Glutamatergic neuron (in vitro differentiated cells): ENCODE measurements at regions not wholly inside any gene's neighbourhood (a gene's known extent, or its start where the extent isn't known, plus 50 kb on each side); places are given as distances from the start of the nearest gene placed in this dataset.

ENCODE experiments used
- DNase-seq: peaks from one replicate; pipeline ENCODE4 v3.0.0; 2022
- H3K27ac Mint-ChIP-seq: one replicate; pipeline ENCODE4 v1.8.0; 2020; ENCODE audit warnings: mild to moderate bottlenecking, mixed read lengths, inconsistent platforms; ENCODE audit not compliant: unreplicated experiment
- H3K27me3 Mint-ChIP-seq: one replicate; pipeline ENCODE4 v1.8.0; 2020; ENCODE audit warnings: mild to moderate bottlenecking, moderate library complexity, mixed read lengths, inconsistent platforms; ENCODE audit not compliant: unreplicated experiment
- H3K36me3 Mint-ChIP-seq: one replicate; pipeline ENCODE4 v1.8.0; 2020; ENCODE audit warnings: mild to moderate bottlenecking, mixed read lengths, inconsistent platforms; ENCODE audit not compliant: unreplicated experiment
- H3K4me1 Mint-ChIP-seq: one replicate; pipeline ENCODE4 v1.8.0; 2020; ENCODE audit warnings: mild to moderate bottlenecking, low read depth, mixed read lengths, inconsistent platforms; ENCODE audit not compliant: unreplicated experiment
- H3K4me3 Mint-ChIP-seq: one replicate; pipeline ENCODE4 v1.8.0; 2020; ENCODE audit warnings: mild to moderate bottlenecking, mixed read lengths, inconsistent platforms; ENCODE audit not compliant: unreplicated experiment
- H3K9me3 Mint-ChIP-seq: one replicate; pipeline ENCODE4 v1.8.0; 2020; ENCODE audit warnings: mild to moderate bottlenecking, moderate library complexity, mixed read lengths, inconsistent platforms; ENCODE audit not compliant: unreplicated experiment
- TF ChIP-seq, protein P1 (sequence below): fragments of 200-600 bp; sonication (generic); IDR thresholded peaks from one replicate; pipeline ENCODE4 v1.5.0; 2021; ENCODE audit not compliant: partially characterized antibody, unreplicated experiment

DNA sequence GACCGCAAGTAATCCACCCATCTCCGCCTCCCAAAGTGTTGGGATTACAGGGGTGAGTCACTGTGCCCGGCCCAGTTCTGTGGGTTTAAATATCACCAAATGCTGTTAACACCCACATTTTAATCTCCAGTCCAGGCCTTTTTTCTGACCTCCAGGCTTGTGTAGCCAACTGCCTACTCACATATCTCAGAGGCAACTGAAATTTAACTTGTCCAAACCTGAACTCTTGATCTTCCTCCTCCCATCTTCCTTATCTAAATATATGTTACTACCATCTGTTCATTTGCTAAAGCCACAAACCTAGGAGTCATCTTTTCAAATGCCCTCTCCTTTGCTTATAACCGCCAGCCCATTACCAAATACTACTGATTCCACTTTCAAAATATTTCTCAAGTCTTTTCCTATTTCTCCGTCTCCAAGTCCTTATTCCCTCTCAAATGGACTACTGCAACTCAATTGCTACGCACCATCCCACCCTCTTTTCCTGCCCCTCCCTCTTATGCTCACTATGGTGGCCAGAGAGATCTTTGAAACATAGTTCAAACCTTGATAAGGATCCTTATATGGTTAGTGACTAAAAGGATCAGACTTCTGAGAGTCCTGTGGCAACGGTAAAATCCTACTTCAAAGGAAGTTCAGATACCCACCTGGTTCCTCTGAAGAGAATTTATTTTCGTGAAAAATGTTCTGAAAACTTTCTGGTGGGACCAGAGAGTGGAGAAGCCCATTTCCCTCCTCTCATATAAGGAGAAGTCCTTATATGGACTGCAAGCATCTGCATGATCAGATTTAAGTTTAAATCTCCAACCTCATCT is 78.5 kb upstream of the CDC42BPA start:
- Mint-ChIP-seq H3K4me1 (no peaks in the 10 kb centered on the region), H3K4me3 (no peak overlapping the region), H3K27me3 (no peaks in the 10 kb centered on the region), H3K36me3 (no peaks in the 10 kb centered on the region), H3K9me3 (peaks cover under 1% of the 10 kb centered on the region), H3K27ac (no peak overlapping the region)
- TF ChIP-seq, protein P1, sequence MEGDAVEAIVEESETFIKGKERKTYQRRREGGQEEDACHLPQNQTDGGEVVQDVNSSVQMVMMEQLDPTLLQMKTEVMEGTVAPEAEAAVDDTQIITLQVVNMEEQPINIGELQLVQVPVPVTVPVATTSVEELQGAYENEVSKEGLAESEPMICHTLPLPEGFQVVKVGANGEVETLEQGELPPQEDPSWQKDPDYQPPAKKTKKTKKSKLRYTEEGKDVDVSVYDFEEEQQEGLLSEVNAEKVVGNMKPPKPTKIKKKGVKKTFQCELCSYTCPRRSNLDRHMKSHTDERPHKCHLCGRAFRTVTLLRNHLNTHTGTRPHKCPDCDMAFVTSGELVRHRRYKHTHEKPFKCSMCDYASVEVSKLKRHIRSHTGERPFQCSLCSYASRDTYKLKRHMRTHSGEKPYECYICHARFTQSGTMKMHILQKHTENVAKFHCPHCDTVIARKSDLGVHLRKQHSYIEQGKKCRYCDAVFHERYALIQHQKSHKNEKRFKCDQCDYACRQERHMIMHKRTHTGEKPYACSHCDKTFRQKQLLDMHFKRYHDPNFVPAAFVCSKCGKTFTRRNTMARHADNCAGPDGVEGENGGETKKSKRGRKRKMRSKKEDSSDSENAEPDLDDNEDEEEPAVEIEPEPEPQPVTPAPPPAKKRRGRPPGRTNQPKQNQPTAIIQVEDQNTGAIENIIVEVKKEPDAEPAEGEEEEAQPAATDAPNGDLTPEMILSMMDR = no peak
- no peak for DNase-seq

DNA sequence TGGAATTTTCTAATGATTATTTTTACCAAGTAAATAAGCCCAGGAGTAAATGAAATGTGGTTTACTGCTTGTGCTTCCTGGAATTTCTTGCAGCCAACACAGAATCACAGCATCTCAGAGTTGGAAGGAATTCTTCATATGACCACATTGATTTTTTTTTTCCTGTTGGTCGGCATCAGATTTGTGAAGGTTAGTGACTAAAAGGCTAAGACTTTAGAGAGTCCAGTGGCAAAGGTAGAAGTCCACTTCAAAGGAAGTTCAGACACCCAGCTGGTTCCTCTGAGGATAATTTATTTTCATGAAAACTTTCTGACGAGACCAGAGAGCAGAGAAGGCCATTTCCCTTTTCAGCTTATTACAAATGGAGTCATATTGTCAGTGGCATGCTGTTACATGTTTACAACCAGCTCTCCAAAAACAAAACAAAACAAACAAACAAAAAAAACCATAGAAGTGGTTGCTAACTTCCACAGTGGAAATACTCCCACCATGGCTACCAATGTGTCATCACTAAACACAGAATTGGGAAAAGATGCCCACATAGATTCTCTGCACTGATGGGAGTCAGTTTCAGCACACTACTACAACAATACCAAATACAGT is 77.2 kb upstream of the CDC42BPA start:
- Mint-ChIP-seq H3K36me3 (no peaks in the 10 kb centered on the region), H3K27me3 (no peaks in the 10 kb centered on the region), H3K4me3 (no peak overlapping the region), H3K27ac (no peak overlapping the region), H3K4me1 (no peaks in the 10 kb centered on the region), H3K9me3 (peaks cover 2% of the 10 kb centered on the region)
- DNase-seq = no peak
- TF ChIP-seq, protein P1 = no peak

DNA sequence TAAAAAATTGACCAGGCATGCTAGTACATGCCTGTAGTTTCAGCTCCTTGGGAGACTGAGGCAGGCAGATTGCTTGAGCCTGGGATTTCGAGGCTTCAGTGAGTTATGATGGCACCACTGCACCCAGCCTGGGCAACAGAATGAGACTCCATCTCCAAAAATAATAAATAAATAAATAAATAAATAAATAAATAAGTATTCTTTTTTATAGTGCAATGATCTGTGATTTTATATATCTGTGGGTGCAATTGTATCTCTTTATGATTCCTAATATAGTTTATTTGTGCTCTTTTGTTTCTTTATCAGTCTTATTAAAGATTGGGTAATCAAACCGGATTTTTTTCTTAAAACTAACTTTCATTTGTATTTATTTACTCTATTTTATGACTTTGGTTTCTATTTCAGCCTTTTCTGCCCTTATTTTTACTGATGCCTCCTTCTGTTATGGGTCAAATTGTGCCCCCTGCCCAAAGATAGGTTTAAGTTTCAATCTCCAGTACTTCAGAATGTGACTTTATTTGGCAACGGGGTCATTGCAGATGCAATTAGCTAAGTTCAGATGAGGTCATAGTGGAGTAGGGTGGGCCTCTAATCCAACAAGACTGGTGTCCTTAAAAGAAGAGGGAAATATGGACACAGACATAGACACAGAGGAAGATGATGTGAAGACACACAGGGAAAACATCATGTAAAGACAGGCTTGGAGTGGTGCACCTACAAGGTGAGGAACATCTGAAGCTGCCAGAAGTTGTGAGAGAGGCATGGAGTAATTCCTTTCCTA is 74.9 kb upstream of the CDC42BPA start:
- Mint-ChIP-seq H3K9me3 (peaks cover 2% of the 10 kb centered on the region), H3K27me3 (no peaks in the 10 kb centered on the region), H3K36me3 (no peaks in the 10 kb centered on the region), H3K4me3 (no peak overlapping the region), H3K27ac (no peak overlapping the region), H3K4me1 (no peaks in the 10 kb centered on the region)
- TF ChIP-seq, protein P1 = no peak
- no peak for DNase-seq

DNA sequence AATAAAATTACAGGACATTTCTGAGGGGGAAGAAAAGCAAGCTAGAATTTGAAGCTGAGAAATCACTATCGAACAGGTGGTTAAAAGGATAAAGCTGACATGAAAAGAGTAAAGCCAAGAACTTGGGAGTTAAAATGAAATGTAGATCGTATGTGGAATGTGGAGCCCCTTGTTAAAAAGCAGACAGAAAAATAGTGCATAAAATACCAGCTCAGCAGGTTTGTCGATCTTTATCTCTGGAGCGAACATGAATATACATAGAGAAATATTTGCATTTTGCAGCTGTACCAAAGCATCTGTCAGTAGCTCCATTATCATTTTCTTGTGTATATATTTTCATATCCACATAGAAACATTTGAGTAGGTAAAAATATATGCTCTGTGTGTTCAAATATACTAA is 73.6 kb upstream of the CDC42BPA start:
- H3K9me3 Mint-ChIP-seq = peaks cover 2% of the 10 kb centered on the region
- H3K36me3 Mint-ChIP-seq = no peaks in the 10 kb centered on the region
- no peaks in the 10 kb centered on the region for H3K4me1 Mint-ChIP-seq
- TF ChIP-seq, protein P1 = no peak
- H3K27me3 Mint-ChIP-seq = no peaks in the 10 kb centered on the region
- H3K27ac Mint-ChIP-seq = no peak overlapping the region
- H3K4me3 Mint-ChIP-seq = no peak overlapping the region
- DNase-seq = no peak
